SK-N-SH (cell line): ENCODE measurements at regions not wholly inside any gene's neighbourhood (a gene's known extent, or its start where the extent isn't known, plus 50 kb on each side); places are given as distances from the start of the nearest gene placed in this dataset.

Experiments used
- ELF1 ChIP-seq: IDR thresholded peaks from 2 replicates; pipeline ENCODE4 v1.4.0; 2012
- EZH2phosphoT487 ChIP-seq: fragments of 200-600 bp; sonication (generic); IDR thresholded peaks from 2 replicates; pipeline ENCODE4 v1.6.1; 2017; ENCODE audit warnings: low read depth, mixed run types, mild to moderate bottlenecking, antibody characterized with exemption, moderate library complexity, borderline replicate concordance
- JUND ChIP-seq: IDR thresholded peaks from 2 replicates; pipeline ENCODE4 v1.4.0; 2012
- MAX ChIP-seq: IDR thresholded peaks from 2 replicates; pipeline ENCODE4 v1.4.0; 2012; ENCODE audit warnings: low read depth
- MXI1 ChIP-seq: IDR thresholded peaks from 2 replicates; pipeline ENCODE4 v1.6.1; 2012; ENCODE audit warnings: mild to moderate bottlenecking, low read depth, low read length, improper control_type of control experiment
- NFIC ChIP-seq: IDR thresholded peaks from 2 replicates; pipeline ENCODE4 v1.4.0; 2012; ENCODE audit warnings: borderline replicate concordance
- RXRA ChIP-seq: IDR thresholded peaks from 2 replicates; pipeline ENCODE4 v1.4.0; 2012; ENCODE audit warnings: low read depth, mild to moderate bottlenecking, borderline replicate concordance
- USF1 ChIP-seq: IDR thresholded peaks from 2 replicates; pipeline ENCODE4 v1.4.0; 2012; ENCODE audit warnings: low read depth, borderline replicate concordance
- TF ChIP-seq, protein P1 (sequence below): fragments of 200-600 bp; sonication (generic); IDR thresholded peaks from 2 replicates; pipeline ENCODE4 v1.6.1; 2017; ENCODE audit warnings: antibody characterized with exemption, mild to moderate bottlenecking, moderate library complexity
- TF ChIP-seq, protein P2 (sequence below): fragments of 150-350 bp; IDR thresholded peaks from 2 replicates; pipeline ENCODE4 v1.6.1; 2017; ENCODE audit warnings: antibody characterized with exemption, low read length, low read depth, borderline replicate concordance

DNA sequence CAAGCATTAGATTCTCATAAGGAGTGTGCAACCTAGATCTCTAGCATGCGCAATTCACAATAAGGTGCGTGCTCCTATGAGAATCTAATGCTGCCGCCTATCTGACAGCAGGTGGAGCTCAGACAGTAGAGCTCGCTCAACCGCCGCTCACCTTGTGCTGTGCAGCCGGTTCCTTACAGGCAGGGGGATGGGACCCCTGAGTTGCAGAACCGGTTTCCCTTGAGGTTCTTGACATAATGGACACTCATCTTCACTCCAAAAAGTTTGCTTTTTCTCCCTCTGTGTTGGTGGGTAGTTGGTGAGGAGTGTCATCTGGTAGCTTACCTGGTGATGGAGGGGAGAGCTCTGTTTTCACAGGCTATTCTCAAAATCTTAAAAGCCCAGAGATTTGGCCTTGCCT, 324.0 kb upstream of the TBL1XR1 start:
- no peak for TF ChIP-seq MAX
- TF ChIP-seq, protein P1, sequence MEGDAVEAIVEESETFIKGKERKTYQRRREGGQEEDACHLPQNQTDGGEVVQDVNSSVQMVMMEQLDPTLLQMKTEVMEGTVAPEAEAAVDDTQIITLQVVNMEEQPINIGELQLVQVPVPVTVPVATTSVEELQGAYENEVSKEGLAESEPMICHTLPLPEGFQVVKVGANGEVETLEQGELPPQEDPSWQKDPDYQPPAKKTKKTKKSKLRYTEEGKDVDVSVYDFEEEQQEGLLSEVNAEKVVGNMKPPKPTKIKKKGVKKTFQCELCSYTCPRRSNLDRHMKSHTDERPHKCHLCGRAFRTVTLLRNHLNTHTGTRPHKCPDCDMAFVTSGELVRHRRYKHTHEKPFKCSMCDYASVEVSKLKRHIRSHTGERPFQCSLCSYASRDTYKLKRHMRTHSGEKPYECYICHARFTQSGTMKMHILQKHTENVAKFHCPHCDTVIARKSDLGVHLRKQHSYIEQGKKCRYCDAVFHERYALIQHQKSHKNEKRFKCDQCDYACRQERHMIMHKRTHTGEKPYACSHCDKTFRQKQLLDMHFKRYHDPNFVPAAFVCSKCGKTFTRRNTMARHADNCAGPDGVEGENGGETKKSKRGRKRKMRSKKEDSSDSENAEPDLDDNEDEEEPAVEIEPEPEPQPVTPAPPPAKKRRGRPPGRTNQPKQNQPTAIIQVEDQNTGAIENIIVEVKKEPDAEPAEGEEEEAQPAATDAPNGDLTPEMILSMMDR, result no peak
- TF ChIP-seq ELF1, result no peak
- TF ChIP-seq JUND, result no peak
- TF ChIP-seq MXI1, result no peak
- TF ChIP-seq, protein P2, sequence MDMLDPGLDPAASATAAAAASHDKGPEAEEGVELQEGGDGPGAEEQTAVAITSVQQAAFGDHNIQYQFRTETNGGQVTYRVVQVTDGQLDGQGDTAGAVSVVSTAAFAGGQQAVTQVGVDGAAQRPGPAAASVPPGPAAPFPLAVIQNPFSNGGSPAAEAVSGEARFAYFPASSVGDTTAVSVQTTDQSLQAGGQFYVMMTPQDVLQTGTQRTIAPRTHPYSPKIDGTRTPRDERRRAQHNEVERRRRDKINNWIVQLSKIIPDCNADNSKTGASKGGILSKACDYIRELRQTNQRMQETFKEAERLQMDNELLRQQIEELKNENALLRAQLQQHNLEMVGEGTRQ, result no peak
- no peak for TF ChIP-seq EZH2phosphoT487
- no peak for TF ChIP-seq RXRA
- TF ChIP-seq USF1, result no peak
- no peak for TF ChIP-seq NFIC
